ENCODE measurements at regions not wholly inside any gene's neighbourhood (a gene's known extent, or its start where the extent isn't known, plus 50 kb on each side); places are given as distances from the start of the nearest gene placed in this dataset.

DNA sequence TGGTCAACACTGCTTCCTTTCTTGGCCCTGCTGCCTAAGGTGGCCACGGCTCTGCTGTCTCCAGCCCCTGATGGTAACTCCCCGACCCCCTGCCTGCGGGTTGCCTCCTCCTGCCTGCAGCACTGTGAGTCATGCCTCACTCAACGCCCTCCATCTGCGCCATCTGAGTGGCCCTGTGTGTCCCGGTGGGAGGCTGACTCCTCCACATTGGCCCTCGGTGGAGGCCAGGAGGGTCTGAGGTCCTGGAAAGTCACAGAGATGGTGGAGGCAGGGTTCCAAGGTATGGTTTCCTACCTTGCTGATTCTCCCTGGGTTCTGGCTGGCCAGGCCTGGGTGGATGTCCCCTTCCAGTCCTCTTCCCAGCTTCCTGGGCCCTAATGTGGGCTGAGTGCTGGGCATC, 64.5 kb upstream of the ADAMTS2 start:
- H3K27ac ChIP-seq = no peak overlapping the region
- no peak overlapping the region for H3K4me3 ChIP-seq
- intact Hi-C loops (cut with DNase I; ENCODE audit: low total_unique reads) = no loop called here
- H3K27me3 ChIP-seq = no peaks in the 10 kb centered on the region
- no peaks in the 10 kb centered on the region for H3K9me3 ChIP-seq
- no peak for TF ChIP-seq POLR2A (IDR thresholded peaks at IDR 0.05)
- TF ChIP-seq, protein P1, sequence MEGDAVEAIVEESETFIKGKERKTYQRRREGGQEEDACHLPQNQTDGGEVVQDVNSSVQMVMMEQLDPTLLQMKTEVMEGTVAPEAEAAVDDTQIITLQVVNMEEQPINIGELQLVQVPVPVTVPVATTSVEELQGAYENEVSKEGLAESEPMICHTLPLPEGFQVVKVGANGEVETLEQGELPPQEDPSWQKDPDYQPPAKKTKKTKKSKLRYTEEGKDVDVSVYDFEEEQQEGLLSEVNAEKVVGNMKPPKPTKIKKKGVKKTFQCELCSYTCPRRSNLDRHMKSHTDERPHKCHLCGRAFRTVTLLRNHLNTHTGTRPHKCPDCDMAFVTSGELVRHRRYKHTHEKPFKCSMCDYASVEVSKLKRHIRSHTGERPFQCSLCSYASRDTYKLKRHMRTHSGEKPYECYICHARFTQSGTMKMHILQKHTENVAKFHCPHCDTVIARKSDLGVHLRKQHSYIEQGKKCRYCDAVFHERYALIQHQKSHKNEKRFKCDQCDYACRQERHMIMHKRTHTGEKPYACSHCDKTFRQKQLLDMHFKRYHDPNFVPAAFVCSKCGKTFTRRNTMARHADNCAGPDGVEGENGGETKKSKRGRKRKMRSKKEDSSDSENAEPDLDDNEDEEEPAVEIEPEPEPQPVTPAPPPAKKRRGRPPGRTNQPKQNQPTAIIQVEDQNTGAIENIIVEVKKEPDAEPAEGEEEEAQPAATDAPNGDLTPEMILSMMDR (IDR thresholded peaks at IDR 0.05) = no peak
- no peaks in the 10 kb centered on the region for H3K36me3 ChIP-seq
- no peaks in the 10 kb centered on the region for H3K4me1 ChIP-seq
- DNase-seq = no peak

DNA sequence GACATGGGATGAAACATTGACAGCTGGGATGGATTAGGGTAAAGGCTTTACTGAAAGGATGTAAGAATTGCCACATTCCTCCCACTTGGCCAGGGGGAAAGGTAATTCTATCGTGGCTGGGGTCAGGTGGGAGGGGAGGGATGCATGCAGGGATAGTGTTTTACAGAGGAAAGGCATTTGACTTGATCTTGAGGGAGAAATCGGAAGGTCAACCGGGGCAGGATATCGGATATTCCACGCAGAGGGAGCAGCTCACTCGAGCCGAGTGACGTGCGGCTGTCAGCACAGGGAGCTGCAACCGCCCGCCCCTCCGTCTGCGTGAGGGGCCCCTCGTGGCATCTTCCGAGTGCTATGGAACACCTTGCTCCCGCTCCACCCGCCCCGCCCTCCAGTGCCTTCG, 63.4 kb upstream of the ADAMTS2 start:
- H3K36me3 ChIP-seq = no peaks in the 10 kb centered on the region
- H3K9me3 ChIP-seq = no peaks in the 10 kb centered on the region
- H3K27ac ChIP-seq = no peak overlapping the region
- no peaks in the 10 kb centered on the region for H3K27me3 ChIP-seq
- H3K4me3 ChIP-seq = no peak overlapping the region
- intact Hi-C loops (cut with DNase I; ENCODE audit: low total_unique reads) = no loop called here
- TF ChIP-seq, protein P1 (IDR thresholded peaks at IDR 0.05) = no peak
- no peak for TF ChIP-seq POLR2A (IDR thresholded peaks at IDR 0.05)
- no peaks in the 10 kb centered on the region for H3K4me1 ChIP-seq
- DNase-seq = no peak

DNA sequence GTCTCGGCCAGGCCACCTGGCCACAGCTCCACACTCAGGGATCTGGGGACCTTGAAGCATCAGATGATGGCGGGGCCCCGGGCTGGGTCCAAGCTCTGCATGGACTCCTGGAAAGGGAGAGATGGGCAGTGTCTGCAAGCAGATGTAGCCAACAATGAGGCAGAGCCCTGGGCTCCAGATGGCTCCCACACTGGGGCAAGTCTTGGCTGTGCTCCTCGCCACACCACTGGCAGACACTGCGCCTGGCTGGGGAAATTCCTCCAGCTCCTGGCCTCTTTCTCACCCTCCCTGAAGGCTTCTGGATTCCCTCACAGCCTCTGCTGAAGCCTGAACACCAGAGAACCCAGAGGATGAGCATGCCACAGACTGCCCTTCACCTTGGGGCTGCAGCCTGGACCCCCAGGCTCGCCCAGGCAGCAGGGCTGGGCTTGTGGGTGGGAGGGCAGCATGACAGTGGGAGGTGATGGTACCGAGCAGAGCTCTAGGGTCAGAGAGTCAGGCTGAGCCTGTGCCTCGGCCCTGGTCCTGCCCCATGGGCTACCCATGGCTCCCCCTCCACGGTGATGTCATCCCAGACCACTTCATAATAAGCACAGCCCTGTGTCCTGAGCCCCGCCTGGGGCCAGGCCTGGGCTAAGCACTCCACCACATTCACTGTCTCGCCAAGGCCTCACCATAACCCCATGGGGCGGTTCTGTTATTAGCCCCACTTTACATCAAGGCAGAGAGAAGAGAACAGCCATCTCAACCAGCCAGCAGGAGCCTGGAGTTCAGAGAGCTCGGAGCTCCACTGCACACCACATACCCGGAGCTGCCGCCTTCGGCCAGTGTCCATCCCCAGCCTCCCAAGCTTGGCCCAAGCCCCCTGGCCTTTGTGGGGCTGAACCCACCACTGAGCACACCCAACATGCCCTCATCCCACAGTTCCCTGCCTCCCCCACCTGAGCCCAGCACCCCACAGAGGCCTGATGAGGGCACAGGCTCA, 62.2 kb upstream of the ADAMTS2 start:
- Histone ChIP-seq H3K36me3 (no peaks in the 10 kb centered on the region), H3K4me1 (no peaks in the 10 kb centered on the region), H3K9me3 (no peaks in the 10 kb centered on the region), H3K27ac (no peak overlapping the region), H3K27me3 (no peaks in the 10 kb centered on the region), H3K4me3 (no peak overlapping the region)
- TF ChIP-seq POLR2A (IDR thresholded peaks at IDR 0.05) = no peak
- TF ChIP-seq, protein P1 (IDR thresholded peaks at IDR 0.05) = no peak
- no peak for DNase-seq
- intact Hi-C loops (cut with DNase I; ENCODE audit: low total_unique reads) = no loop called here

DNA sequence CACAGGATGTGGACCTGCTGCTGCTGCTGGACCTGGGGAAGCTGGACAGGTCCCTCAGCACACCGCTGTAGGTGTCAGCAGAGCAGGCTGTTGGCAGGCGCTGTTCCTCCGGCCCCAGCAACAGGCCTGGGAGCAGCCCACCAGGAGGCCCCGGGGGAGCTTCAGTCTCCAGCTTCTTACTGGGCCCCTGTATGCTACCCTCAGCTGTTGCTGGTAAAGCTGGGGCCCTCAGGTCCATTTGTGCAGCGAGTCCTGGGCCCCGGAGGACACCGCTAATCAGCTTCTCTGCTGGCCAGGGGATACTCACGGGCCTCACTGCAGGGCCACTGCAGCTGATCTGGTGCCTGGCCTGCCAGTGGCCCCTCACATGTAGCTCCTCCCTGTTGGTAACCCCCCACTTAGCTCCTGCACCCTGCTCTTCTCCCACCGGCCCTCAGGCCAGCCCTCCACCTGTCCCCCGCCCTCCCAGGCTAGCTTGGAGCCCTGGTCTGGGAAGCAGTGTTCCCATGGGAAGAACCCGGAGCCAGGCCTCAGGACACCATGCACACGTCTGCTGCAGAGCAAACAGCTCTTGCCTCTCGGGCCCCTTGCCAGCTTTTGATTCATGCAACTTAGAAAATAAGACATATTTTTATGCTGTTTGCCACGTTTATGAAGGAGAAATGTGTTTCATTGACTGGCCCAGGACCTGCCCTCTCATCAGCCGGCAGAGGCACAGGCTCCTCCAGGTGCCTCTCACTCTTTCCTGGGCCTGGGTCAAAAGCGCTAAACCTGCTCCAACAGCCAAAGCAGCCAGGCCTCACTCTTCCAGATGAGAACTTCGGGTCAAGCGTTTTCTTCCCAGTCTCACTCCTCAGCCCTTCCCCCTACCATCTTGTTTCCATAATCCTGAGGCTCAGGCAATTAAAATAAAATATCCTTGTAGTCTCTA, 61.0 kb upstream of the ADAMTS2 start:
- intact Hi-C loops (cut with DNase I; ENCODE audit: low total_unique reads) = no loop called here

More for the DNA sequence above, 61.0 kb upstream of the ADAMTS2 start:
- Histone ChIP-seq H3K27ac (peak overlapping the region in 1 of 2 donors; percentile 13), H3K4me3 (no peak overlapping the region), H3K36me3 (no peaks in the 10 kb centered on the region), H3K27me3 (no peaks in the 10 kb centered on the region), H3K9me3 (no peaks in the 10 kb centered on the region), H3K4me1 (no peaks in the 10 kb centered on the region)
- TF ChIP-seq, protein P1 (IDR thresholded peaks at IDR 0.05) = no peak
- TF ChIP-seq POLR2A (IDR thresholded peaks at IDR 0.05) = no peak
- peak in 1 of 2 donors; percentile 25 for DNase-seq

Measured in uterus (tissue), 3 donors.